GM21390 (cell line): ENCODE measurements at regions not wholly inside any gene's neighbourhood (a gene's known extent, or its start where the extent isn't known, plus 50 kb on each side); places are given as distances from the start of the nearest gene placed in this dataset.
"Not testable (repeated sequence)": the region's sequence is repeated elsewhere in the genome, so short reads cannot be mapped to it uniquely, and the experiment has no call there.

Source experiments
- ATAC-seq: cut with Tn5 transposase; IDR thresholded peaks from one replicate; pipeline ENCODE4 v1.9.1; 2021; ENCODE audit not compliant: unreplicated experiment

GRCh38 chr1:222077206-222077605, 335.3 kb upstream of the DUSP10 start:
- ATAC-seq = no peak

DNA sequence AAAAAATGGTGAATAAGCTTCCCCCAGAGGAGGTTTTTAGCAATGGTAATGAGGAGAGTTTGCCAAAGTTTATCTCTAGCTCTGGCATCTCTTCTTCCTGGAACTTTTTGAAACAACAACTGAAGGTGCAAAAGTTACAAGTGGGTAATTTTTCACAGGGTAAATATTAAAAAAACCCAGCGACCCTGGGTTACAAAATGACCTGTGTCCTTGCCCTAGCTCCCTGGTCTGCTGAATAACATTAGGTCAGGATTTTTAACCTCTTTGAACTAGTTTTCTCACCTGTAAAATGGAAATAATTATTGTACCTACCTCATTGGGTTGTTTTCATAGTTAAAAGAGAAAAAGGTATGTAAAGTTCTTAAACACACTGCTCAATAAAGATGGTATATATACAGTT, 332.4 kb upstream of the DUSP10 start:
- no peak for ATAC-seq

GRCh38 chr1:222073307-222073995, 331.6 kb upstream of the DUSP10 start:
- ATAC-seq = no peak

GRCh38 chr1:222071387-222071786, 329.5 kb upstream of the DUSP10 start:
- ATAC-seq = no peak

GRCh38 chr1:222068937-222069336, 327.0 kb upstream of the DUSP10 start:
- no peak for ATAC-seq

DNA sequence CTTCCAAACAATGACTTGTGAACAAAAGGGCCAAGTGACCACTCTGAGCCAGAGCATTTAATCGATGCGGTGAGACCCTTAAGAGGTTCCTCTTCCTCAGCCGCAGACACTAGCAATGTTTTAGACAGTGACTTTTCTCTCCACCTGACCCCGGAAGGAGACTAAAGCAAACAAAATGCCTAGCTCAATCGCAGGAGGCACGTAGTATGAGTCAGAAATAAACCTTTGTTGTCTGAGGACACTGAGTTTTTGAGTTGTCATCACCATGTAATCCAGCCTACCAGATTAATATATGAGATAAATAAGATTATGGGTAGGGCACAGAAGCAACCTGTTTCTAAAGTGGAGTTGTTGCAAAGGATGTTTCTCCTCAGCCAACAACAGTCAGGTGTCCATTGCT, 326.2 kb upstream of the DUSP10 start:
- no peak for ATAC-seq

DNA sequence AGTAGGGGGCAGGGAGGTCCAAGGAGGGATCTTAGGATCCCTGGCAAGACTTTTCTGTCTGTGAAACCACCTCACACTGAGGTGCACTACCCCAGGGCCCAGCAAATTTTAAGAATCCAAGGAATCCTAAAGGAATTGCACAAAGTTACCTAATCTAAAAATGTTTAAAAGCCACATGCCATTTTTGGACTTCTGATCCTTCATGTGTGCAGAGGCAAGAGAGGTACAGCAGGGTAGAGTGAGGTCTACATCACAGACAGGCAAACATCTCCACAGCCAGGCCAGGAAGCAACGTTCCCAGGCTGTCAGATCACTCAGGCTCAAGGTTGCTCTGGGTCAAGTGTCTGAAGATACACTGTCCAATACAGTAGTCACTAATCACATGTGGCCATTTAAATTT, 324.6 kb upstream of the DUSP10 start:
- no peak for ATAC-seq

DNA sequence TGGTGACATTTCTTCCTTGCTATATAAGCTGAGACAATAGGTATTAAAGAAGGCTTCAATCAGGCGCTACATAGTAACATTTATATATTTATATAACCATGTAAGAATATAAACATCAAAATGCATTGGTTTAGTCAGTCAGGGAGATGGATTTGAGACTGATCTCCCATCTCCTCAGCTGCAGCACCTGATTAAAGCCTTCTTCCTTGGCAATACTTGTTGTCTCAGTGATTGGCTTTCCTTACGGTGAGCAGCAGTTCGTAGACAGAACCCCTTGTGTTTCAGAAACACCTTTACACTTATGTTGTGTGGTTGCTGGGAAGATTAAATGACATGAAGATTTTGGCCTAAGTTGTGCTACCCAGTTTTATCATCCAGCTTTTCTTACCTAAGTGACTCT, 323.3 kb upstream of the DUSP10 start:
- no peak for ATAC-seq

DNA sequence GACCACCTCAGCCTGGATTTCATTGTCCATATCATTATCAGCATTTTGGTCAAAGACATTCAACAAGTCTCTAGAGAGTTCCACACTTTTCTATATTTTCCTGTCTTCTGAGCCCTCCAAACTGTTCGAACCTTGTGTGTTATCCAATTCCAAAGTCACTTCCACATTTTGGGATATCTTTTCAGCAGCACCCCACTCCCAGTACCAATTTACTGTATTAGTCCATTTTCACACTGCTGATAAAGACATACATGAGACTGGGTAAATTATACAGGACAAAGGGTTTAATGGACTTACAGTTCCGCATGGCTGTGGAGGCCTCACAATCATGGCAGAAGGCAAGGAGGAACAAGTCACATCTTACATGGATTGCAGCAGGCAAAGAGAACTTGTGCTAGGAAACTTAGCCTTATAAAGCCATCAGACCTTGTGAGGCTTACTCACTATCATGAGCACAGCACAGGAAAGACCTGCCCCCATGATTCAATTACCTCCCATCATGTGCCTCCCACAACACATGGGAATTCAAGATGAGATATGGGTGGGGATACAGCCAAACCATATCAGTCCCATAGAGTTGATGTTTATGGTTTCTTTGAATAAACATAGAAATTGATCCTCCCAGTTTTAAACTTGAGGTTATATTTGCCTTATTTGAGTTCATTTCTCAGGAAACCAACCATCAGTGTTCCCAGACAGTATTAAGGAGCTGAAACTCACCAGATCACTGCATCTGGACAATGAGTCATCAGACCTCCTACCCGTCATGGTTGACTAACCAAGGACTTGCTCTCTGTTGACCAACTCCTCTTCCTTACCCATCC, 322.7 kb upstream of the DUSP10 start:
- ATAC-seq = no peak

DNA sequence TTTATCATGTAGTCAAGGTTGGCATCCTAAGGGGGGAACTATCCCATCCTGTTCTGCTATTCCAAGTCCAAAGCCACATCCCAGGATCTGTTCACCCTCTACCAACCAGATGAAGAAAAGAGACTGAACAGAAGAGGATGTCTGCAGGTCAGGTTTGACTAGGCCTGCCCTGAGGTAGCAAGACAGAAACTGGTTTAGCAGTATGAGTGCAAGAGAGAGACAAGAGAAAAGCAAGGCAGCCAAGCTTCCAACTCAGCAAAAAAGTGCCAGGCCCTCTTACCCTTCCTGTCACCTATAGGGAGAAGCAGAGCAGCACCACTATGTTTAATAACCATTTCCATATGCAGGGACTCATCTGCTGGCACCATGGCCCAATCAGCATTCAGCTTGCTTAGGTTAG, 320.8 kb upstream of the DUSP10 start:
- ATAC-seq = no peak

DNA sequence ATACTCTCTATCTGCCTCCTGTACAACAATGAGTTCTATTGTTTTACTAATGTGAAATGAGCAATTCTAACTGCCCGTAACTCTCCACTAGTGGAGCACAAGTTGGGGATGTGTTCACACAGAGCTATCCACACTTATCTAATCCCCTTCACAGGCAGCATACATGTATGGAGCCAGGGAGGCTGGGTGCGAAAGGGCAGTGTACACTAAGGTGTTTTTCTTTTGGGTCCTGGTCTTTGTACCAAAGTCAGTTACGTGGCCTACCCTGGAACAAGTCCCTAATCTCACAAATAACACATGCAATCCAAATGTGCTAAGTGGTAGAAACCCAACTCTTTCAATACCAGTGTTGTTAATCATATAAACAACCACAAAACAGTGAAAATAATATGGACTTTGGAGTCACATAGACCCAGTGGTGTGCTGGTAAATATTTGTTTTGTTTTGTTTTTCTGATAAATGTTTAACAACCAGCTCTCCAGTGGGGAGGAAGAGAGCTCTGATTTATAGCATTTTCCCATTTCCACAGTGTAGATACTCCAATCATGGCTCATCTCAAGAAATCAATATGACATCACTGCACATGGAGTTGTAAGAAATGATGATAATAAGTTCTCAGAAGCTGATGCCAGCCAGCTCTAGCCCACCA, 319.9 kb upstream of the DUSP10 start:
- ATAC-seq = no peak

DNA sequence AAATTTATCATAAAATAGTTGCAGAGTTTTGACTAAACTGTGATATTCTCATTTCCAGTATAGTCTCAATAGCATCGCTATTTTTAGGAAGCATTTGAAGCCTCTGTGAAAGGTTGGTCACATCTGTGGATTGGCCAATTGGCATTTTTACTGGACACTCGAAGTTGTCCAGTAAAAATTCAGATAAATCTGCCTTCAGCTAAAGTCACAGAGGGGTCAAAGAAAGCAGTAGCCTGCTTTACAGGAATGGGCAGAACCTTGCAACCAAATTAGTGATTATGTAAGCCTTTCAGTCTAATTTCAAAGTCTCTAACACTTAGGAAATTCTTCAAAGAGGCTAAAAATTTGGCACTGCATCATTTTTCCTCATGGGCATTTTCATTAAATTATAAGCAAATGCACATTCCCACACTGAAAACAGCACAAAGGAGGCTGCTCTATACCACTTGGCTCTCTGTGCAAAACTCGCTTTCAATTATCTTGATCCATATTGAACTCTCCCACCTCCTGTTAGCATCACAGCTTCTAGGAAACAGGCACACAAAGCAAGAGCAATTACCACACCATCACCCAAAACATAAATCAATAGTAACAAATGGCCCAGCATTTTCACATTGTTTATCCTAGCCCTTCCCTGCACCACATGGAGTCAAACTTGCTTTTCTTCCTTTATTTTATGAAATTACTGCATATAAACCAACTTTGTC, 318.5 kb upstream of the DUSP10 start:
- ATAC-seq = no peak

GRCh38 chr1:222058249-222058648, 316.4 kb upstream of the DUSP10 start:
- no peak for ATAC-seq

- ATAC-seq = no peak
Observed at GRCh38 chr1:222057162-222057561, 315.3 kb upstream of the DUSP10 start.

GRCh38 chr1:222054416-222054815, 312.5 kb upstream of the DUSP10 start:
- ATAC-seq = no peak

DNA sequence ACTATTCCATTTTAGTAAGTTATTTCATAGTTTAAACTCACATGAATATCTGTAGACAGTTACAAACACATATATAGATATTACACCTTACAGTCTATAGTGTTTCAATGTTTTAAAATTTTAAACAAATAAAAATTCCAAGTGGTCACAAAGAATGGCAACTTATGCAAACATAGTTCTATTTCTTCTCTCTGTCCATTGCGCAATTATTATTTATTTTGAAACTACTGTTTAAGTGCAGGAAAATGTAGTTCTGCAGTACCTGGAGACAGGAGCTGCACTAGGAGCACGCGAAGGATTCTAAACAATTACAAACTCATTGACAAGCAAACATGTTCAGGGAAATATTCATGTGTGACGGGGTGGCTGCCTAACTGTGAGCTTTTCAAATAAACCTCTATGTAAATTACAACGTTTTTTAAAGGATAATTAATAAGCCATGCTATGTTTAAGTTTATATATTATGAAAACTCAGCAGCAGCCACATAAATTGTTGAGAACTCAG, 312.0 kb upstream of the DUSP10 start:
- ATAC-seq = no peak

DNA sequence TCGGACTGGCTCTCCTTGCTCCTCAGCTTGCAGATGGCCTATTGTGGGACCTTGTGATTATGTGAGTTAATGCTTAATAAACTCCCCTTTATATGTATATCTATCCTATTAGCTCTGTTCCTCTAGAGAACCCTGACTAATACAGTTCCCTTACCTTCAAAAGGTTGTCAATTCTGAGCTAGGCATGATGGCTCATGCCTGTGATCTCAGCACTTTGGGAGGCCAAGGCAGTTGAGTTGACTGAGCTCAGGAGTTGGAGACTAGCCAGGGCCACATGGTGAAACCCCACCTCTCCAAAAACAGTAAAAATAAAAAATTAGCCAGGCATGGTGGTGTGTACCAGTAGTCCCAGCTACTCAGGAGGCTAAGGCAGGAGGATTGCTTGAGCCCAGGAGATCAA, 309.4 kb upstream of the DUSP10 start:
- not testable (repeated sequence) for ATAC-seq

- ATAC-seq = not testable (repeated sequence)
Observed at GRCh38 chr1:222049661-222050060, 307.8 kb upstream of the DUSP10 start.

DNA sequence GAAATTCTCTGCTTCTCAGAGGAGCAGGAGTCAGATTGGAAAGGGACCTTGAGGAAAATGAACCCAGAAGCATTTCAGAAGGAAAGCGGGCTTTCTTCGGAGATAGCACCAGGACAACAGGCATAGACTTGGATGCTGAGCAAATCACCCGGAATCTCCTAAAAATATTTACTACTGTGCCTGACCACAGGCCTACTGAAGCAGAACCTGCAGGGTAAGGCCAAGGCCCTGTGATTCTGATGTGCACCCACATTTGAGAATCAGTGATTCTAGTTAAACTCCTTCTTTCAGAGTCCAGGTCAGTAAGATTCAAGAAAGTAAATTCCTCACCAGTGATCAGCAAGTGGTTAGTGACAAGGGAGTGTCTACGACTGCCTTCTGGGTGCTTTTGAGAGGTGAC, 307.3 kb upstream of the DUSP10 start:
- no peak for ATAC-seq

DNA sequence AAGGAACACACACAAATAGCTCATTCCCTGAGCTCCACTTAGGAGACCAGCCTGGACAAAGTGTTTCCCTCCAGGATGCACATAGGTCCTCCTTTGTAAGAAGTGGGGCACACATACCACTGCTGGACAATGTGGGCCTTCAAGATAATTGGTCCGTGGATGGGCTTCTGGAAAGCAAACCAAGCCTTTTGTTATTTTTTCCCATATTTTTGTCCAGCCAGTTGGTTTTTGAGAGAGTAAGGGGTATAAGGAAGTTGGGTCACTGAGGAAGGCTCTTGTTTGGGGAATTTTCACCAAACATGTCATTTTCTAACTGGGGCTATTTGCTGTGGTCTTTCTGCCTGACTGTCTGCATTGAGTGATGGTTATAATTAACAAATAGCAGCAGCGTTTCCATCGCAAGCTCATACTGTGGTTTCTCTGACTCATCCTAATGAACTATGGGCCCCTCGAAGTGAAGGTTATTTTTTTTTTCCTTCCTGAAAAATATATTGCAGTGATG, 306.3 kb upstream of the DUSP10 start:
- peak; percentile 71 for ATAC-seq

GRCh38 chr1:222047366-222047765, 305.5 kb upstream of the DUSP10 start:
- ATAC-seq = no peak
